HG03521 (cell line): ENCODE measurements at regions not wholly inside any gene's neighbourhood (a gene's known extent, or its start where the extent isn't known, plus 50 kb on each side); places are given as distances from the start of the nearest gene placed in this dataset.

Experiments
- ATAC-seq: cut with Tn5 transposase; IDR thresholded peaks from one replicate; pipeline ENCODE4 v1.9.1; 2021; ENCODE audit warnings: mild to moderate bottlenecking, moderate library complexity; ENCODE audit not compliant: unreplicated experiment

DNA sequence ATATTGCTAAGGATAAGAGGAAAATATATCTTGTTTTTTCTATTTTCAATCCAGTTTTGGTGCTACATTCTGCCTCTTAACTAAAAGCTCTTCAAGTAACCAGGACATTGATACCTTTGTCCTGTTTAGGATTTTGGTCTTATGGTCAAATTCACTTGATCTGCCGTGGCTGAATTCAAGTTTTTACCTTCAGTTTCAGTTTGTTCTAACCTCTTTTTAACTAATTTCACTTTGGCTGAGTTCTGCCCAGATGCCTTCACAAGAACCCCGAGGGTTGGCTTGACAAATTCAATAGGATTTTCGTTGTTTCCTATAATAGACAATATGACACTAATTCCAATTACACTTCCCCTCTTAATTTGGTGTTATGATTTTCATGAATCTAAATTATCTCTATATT, 84.5 kb upstream of the C1orf21 start:
- no peak for ATAC-seq

DNA sequence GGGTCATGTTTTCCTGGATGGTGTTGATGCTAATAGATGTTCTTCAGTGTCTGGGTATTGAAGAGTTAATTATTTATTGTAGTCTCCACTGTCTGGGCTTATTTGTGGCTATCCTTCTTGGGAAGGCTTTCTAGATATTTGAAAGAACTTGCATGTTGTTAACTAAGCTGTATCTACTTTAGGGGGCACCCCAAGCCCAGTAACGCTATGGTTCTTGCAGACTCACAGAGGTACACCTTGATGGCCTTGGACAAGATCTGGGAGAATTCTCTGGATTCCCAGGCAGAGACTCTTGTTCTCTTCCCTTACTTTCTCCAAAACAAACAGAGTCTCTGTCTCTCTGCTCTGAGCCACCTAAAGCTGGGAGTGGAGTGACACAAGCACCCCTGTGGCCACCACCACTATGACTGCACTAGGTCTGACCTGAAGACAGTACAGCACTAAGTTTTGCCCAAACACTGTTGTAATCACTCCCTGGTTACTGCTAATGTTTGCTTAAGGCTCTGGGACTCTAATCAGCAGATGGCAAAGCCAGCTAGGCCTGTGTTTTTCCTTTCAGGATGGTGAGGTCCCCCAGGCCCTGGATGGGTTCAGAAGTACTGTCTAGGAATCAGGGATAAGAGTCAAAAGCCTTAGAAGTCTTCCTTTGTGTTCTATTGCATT, 76.5 kb upstream of the C1orf21 start:
- ATAC-seq, result no peak

DNA sequence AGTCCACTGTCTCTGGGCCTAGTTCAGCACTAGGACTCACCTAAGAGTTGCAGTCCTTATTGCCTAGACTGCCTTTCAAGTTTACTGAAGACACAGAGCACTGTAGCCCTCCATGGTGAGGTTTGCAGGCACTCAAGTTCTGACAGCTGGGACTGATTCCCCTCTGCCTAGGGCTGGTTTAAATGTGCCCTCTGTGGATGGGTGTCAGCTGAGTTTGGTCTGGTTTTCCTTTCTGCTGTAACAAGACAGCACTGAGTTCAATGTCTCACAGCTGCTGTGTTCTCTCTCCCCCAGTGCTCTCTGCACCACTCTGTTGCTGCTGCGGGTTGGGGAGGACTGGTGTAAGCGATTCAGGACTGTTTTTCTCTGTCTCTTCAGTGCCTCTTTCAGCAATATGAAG, 75.2 kb upstream of the C1orf21 start:
- ATAC-seq, result no peak

DNA sequence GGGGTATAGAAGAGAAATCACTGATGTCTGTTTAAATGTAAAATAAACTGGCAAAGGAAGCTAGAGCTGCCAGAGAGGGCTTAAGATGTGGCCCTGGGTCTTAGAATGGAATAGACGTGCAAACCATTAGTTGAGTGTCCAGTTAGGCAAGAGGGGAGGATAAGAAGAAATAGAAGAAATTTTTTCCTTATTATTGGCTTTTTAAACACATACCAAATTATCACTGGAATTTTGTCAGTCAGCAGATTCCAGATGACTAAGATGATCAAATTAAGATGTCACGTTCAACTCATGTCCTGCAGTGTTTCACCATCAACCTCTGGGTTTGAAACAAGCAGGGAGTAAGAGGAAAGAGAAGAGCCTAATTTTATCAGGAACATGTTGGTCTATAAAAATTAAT, 71.6 kb upstream of the C1orf21 start:
- no peak for ATAC-seq

DNA sequence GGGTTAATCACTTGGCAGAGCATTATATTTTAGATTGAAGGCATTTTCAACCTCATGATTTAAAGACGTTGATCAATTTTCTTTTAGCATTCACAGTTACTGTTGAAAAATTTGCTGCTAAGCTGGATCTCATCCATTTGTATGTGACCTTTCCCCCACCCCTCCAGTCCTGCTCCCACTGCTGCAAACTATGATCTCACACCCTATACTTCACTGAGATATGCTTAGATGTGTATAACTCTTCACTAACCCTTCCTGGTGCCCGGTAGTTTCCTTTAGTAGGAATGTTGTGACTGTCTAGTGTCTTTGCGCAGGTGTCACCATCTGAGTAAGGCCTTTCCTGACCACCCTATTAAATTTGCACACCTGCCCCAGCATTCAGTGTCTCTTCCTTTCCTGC, 67.0 kb upstream of the C1orf21 start:
- ATAC-seq, result no peak

DNA sequence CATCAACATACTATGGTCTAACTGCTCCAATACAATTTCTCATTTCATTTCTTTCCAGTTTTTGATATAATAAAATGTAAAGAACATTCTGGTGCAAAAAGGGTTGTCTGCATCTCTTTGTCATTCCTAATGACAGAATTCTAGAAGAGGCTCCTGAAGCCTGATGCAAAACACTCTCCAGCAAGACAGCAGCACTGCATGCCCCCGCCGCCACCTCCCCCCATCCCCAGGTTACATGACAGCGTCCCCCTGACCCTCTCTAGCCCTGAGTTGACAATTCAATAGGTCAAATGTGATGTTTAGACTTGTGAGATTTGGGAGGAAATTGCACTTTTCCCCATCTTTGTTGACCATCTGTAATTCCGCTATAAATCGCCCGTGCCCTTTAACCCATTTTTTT, 64.6 kb upstream of the C1orf21 start:
- ATAC-seq, result no peak

DNA sequence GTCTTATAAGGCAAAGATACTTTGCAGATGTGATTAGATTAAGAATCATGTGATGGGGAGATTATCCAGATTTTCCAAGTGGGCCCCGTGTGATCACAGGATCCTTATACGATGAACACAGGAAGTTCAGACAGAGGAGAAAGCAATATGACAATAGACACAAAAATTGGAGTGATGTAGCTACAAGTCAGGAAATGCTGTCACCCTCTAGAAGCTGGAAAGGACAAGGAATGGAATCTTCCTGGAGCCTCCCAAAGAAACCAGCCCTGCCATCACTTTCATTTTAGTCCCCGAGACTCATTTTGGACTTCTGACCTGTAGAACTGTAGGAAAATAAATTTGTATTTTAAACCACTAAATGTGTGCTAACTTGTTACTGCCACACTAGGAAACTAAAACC, 61.9 kb upstream of the C1orf21 start:
- ATAC-seq, result no peak

DNA sequence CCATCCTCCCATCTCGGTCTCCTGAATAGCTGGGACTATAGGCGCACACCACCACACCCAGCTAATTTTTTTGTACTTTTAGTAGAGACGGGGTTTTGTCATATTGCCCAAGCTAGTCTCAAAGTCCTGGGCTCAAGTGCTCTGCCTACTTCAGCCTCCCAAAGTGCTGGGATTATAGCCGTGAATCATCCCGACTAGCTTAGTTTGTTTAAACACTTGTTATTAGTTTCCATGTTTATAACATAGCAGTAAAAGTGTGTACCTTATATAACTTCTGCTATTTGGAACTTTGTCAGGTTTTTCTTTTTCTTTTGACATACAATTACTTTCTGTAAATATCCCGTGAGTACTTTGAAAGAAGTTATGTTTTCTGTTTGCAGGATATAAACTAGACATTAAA, 60.6 kb upstream of the C1orf21 start:
- ATAC-seq, result no peak

- no peak for ATAC-seq
These were observed 57.4 kb upstream of the C1orf21 start for GRCh38 chr1:184329245-184329953.

GRCh38 chr1:184329962-184330868, 56.6 kb upstream of the C1orf21 start:
- ATAC-seq, result no peak

DNA sequence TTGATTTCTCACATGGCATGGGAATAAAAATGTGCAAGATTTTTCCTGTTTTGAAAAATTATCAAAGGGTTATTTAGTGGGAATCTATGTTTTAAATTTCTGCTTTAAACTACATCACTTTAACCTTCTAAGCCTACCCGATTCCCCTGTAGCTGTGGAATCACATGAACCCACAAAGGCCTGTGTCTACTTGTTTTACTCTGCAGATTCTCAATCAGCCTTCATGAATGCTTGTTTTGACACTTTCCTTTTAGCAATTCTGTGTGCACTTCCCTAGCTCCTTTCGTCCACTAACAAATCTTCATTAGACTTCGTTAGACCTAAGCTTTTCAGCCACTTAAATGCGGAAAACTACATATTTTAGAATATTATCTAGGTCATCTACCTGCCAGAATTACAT, 56.0 kb upstream of the C1orf21 start:
- ATAC-seq, result no peak
